NCI-H226 (cell line): ENCODE measurements at regions not wholly inside any gene's neighbourhood (a gene's known extent, or its start where the extent isn't known, plus 50 kb on each side); places are given as distances from the start of the nearest gene placed in this dataset.
"Not testable (repeated sequence)": the region's sequence is repeated elsewhere in the genome, so short reads cannot be mapped to it uniquely, and the experiment has no call there.

Source experiments
- DNase-seq: peaks from one replicate; pipeline ENCODE4 v3.0.0-alpha.2; 2015

GRCh38 chr2:150207979-150208378, 279.5 kb downstream of the RND3 start:
- no peak for DNase-seq

GRCh38 chr2:150204451-150204850, 283.0 kb downstream of the RND3 start:
- DNase-seq: peak; percentile 66

- DNase-seq: not testable (repeated sequence)
Observed at GRCh38 chr2:150194816-150195215, 292.7 kb downstream of the RND3 start.

- DNase-seq: no peak
Observed at GRCh38 chr2:150192701-150193100, 294.8 kb downstream of the RND3 start.

- DNase-seq: peak; percentile 70
Observed at GRCh38 chr2:150191349-150191748, 296.1 kb downstream of the RND3 start.

GRCh38 chr2:150190546-150190945, 296.9 kb downstream of the RND3 start:
- DNase-seq: no peak

GRCh38 chr2:150188800-150189199, 298.7 kb downstream of the RND3 start:
- no peak for DNase-seq

- DNase-seq: peak; percentile 26
Observed at GRCh38 chr2:150188177-150188576, 299.3 kb downstream of the RND3 start.

GRCh38 chr2:150182566-150183235, 304.8 kb downstream of the RND3 start:
- DNase-seq: no peak

GRCh38 chr2:150178591-150178990, 308.9 kb downstream of the RND3 start:
- DNase-seq: no peak

- no peak for DNase-seq
Observed at GRCh38 chr2:150174971-150175421, 312.5 kb downstream of the RND3 start.

GRCh38 chr2:150174056-150174805, 313.2 kb downstream of the RND3 start:
- DNase-seq: no peak

GRCh38 chr2:150171065-150171548, 316.4 kb downstream of the RND3 start:
- DNase-seq: no peak

- peak; percentile 63 for DNase-seq
Observed at GRCh38 chr2:150169237-150169629, 318.2 kb downstream of the RND3 start.

GRCh38 chr2:150168595-150169236, 318.8 kb downstream of the RND3 start:
- peak; percentile 62 for DNase-seq

- DNase-seq: peak; percentile 80
Observed at GRCh38 chr2:150167711-150168110, 319.8 kb downstream of the RND3 start.

GRCh38 chr2:150166313-150167051, 321.0 kb downstream of the RND3 start:
- DNase-seq: no peak

GRCh38 chr2:150165988-150166312, 321.5 kb downstream of the RND3 start:
- DNase-seq: no peak

GRCh38 chr2:150165442-150165841, 322.0 kb downstream of the RND3 start:
- no peak for DNase-seq

GRCh38 chr2:150162241-150162942, 325.1 kb downstream of the RND3 start:
- DNase-seq: no peak

- no peak for DNase-seq
Observed at GRCh38 chr2:150160058-150160457, 327.4 kb downstream of the RND3 start.

- no peak for DNase-seq
Observed at GRCh38 chr2:150159300-150159699, 328.2 kb downstream of the RND3 start.

- DNase-seq: no peak
Observed at GRCh38 chr2:150156876-150157275, 330.6 kb downstream of the RND3 start.
